OCI-M1 (cell line): ENCODE measurements at regions not wholly inside any gene's neighbourhood (a gene's known extent, or its start where the extent isn't known, plus 50 kb on each side); places are given as distances from the start of the nearest gene placed in this dataset.

ENCODE experiments used
- DNase-seq: peaks from one replicate; lab custom pipeline; 2025; lab: John Stamatoyannopoulos, UW

- no peak for DNase-seq
Observed at GRCh38 chr3:6512172-6512800, 348.6 kb upstream of the GRM7 start.

- no peak for DNase-seq
Observed at GRCh38 chr3:6516143-6516542, 344.8 kb upstream of the GRM7 start.

- DNase-seq, result no peak
Observed at GRCh38 chr3:6516694-6517093, 344.2 kb upstream of the GRM7 start.

DNA sequence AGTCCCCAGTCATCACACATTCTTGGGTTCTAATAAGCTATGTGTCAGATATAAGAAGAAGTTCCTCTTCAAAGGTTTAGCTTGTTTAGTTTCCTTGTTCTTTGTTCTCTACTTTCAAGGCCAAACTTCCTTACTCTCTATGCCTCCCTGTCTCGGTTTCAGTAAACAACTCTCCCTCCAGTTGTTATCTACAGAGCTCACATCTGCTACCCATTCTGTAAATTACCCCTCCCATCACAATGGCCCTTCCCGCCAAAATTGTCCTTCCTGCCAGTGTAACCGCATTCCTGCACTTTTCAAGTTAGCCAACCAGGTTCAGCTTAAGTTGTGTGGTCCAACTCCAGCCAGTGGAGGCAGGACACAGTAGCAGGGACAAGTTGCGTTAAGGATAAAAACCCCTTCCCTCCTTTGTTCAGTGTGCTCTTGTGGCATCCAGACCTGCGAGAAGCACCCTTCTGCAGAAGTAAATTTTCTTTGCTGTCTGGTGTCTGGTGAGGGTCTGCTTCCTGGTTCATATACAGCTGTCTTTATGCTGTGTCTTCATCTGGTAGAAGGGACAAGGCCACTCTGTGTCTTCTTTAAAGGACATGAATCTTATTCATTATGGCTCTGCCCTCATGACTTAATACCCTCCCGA is 342.1 kb upstream of the GRM7 start:
- DNase-seq, result no peak

GRCh38 chr3:6521369-6522113 is 339.4 kb upstream of the GRM7 start:
- DNase-seq, result no peak

DNA sequence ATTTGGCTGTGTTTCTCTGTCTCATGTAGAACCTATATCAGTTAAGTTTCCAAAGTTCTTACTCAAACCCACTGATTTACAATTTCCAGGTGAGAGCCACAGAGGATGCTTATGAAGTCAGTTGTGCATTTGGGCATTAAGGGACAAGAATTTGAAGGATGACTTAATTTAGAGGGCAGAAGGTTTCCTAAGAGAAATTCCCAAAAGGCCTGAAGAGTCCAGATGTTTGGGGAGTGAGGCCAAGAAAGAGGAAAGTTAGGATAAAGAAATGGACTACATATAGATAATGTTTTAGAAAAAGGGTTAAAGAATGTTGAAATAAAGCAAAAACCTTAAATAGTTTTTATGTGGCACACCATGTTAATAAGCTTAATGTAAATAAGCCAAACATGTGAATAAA is 338.7 kb upstream of the GRM7 start:
- DNase-seq, result no peak

DNA sequence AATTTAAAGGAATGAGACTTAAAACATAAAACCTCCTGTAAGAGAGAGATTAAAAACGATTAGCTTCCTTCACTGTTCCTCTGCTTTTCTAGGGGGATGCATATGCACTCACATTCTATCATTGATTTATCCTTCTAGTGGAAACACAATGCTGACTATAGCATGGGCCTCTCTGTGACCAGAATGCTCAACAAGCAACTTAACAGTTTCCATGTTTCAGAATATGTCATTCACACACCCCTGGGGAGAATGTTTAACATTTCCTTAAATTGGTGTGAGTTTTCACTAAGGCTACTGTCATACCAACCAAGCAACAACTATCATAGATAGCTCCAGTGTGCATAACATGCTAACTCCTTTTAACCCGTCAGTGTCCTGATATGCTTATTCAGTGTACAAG is 337.9 kb upstream of the GRM7 start:
- no peak for DNase-seq

- DNase-seq, result no peak
Observed at GRCh38 chr3:6524479-6524878, 336.4 kb upstream of the GRM7 start.

GRCh38 chr3:6526321-6526720 is 334.6 kb upstream of the GRM7 start:
- DNase-seq, result no peak

DNA sequence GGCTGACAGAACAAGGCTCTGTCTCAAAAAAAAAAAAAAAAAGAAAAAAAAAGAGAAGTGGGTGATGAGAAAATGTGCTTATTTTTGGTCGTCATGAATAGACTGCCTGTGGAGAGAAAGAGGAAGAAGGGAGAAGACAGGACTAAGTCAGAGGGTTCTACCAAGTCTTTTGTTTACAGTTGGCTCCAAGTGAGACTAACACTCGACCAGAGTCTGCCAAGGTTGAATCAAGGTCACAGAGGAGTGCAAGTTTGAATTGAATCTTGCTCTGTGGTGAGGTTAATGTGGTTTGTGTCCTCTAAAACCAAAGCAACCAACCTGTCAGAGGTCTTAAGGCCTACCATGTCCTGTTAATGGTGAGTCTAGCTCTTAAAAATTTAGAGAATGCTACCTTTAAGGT is 334.1 kb upstream of the GRM7 start:
- DNase-seq, result peak; percentile 79

- DNase-seq, result no peak
Observed at GRCh38 chr3:6528951-6529350, 332.0 kb upstream of the GRM7 start.

DNA sequence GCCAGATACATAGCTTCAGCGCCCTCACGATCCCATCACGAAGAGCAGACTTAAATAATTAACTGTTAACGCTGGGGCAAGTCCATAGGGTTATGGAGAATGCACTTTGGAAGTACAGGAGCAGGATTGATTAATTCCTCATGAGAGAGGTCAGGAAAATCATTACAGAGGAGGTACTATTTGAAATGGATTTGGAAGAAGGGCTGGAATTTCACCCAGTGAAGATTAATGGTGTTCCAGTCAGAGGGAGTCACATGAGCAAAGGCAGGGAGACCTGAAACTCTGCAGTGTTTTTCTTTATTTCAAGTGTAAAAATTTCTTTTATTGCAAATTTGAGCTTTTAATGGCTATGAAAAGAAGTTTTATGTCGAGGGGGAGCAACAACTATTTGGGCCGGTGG is 329.8 kb upstream of the GRM7 start:
- DNase-seq, result no peak

DNA sequence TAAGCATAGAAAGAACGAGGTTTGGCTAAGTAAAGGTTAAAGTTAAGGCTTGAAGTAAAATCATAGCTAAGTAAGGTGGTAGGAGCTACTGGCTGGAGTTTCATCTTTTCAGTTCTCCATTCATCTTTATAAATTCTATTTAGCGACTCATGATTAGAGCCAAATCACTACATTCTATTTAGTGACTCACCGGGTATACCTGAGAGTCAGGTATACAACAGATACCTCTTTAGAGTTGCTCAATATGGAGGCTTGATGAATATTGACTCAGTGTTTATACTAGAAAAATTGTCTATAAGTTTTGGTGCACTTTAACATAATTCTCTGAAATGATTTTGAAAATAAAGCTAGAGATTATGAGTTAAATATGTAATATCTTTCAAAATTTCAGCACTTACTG is 328.8 kb upstream of the GRM7 start:
- DNase-seq, result no peak

GRCh38 chr3:6540981-6541380 is 319.9 kb upstream of the GRM7 start:
- peak; percentile 23 for DNase-seq

DNA sequence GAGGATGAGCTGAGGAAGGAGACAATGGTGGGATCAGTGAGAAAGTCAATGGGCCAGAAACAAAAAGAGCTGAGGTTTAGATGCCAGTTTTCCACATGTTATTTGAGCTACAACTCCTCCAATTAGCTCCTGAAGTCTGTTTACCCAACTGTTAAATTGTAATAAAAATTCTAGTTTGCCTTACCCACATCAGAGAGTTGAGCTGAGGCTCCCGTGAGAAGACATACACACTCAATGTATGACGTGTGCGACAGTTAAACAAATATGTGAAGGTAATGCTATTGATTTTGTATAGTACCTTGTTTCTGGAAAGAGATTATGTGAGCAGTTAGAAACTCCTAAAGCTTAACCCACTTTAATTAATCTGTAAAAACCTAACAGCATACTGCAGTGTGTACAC is 318.1 kb upstream of the GRM7 start:
- no peak for DNase-seq

DNA sequence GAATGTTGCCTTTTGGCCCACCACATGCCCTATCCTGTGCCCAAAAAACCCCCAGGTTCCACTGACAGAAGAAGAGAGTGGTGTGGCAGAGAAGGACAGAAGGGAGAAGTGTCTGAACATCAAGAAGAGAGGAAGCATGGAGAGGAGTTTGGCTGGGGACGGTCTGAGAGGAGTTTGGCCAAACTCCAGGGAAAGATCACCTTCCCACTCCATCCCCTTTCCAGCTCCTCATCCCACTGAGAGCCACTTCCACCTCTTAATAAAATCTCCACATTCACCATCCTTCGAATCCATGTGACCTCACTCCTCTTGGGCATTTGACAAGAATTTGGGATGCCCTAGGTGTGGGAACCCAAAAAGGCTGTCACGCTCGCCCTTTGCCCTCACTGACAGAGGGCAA is 311.6 kb upstream of the GRM7 start:
- DNase-seq, result no peak

GRCh38 chr3:6551165-6551564 is 309.8 kb upstream of the GRM7 start:
- DNase-seq, result no peak

- DNase-seq, result no peak
Observed at GRCh38 chr3:6560259-6560658, 300.7 kb upstream of the GRM7 start.

GRCh38 chr3:6567241-6567640 is 293.7 kb upstream of the GRM7 start:
- DNase-seq, result no peak

- DNase-seq, result no peak
Observed at GRCh38 chr3:6568999-6569493, 291.9 kb upstream of the GRM7 start.

- DNase-seq, result no peak
Observed at GRCh38 chr3:6571448-6571847, 289.5 kb upstream of the GRM7 start.

DNA sequence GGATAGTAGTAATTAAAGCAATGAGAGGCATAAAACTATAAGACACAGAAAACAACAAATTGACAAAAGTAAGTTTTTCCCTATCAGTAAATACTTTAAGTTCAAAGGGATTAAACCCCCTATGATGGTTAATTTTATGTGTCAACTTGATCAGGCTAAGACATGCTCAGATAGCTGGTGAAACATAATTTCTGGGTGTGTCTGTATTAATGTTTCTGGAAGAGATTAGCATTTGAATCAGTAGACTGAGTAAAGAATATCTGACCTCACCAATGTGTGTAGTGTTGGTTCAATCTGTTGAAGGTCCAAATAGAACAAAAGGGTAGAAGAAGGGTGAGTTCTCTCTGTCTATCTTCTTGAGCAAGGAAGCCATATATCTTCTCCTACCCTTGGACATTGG is 283.3 kb upstream of the GRM7 start:
- no peak for DNase-seq

DNA sequence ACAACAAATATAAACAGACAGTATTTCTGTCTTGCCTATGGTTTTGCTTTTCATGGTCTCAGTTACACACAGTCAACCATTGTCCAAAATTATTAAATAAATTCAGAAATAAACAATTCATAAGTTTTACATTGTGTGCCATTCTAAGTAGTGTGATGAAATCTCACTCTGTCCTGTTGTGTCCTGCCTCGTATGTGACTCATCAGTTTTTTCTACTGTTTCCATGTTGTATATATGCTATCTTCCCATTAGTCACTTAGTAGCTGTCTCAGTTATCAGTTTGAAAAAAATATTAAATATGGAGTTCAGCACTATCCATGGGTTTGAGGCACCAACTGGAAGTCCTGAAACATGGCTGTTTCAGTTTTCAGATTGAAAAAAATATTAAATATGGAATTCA is 282.4 kb upstream of the GRM7 start:
- peak; percentile 26 for DNase-seq
